ENCODE measurements at regions not wholly inside any gene's neighbourhood (a gene's known extent, or its start where the extent isn't known, plus 50 kb on each side); places are given as distances from the start of the nearest gene placed in this dataset.

GRCh38 chr15:97903560-97903959 lies 56.9 kb upstream of the ARRDC4 start:
- WGBS, 2 experiments (ENCODE audit: extremely low coverage in 2 of 2, insufficient read length in 1 of 2), result no CpG with 5 or more reads among the region's 3 CpGs
- ChIA-PET CTCF (no interaction called here), POLR2A (ENCODE audit: unreplicated experiment) (no interaction called here)
- no peak overlapping the region for H4K5ac ChIP-seq (ENCODE audit: low read depth, low read length)
- no peaks in the 10 kb centered on the region for H3K9me3 ChIP-seq (ENCODE audit: control insufficient read depth, insufficient read depth, low read length)
- no peak overlapping the region for H2AK9ac ChIP-seq (replicated peaks; ENCODE audit: low read depth, low read length, poor library complexity)
- ATAC-seq (ENCODE audit: low read depth), result no peak
- no peak overlapping the region for H3K18ac ChIP-seq (ENCODE audit: low read depth, low read length)
- no peak for DNase-seq
- H3K79me1 ChIP-seq (ENCODE audit: low read depth in 1 of 2, low read length in 2 of 2), result no peaks in the 10 kb centered on the region
- BruUV-seq (replicated peaks), result no TSS peak
- H3K9ac ChIP-seq (ENCODE audit: low read depth, low read length), result no peak overlapping the region
- no peak overlapping the region for H3K14ac ChIP-seq (replicated peaks; ENCODE audit: low read depth, low read length)
- no peak overlapping the region for H2AFZ ChIP-seq (replicated peaks; ENCODE audit: low read length, poor library complexity)
- no peak overlapping the region for H2BK120ac ChIP-seq (ENCODE audit: low read depth, low read length)
- no peaks in the 10 kb centered on the region for H3K36me3 ChIP-seq (ENCODE audit: control insufficient read depth, insufficient read depth, low read length)
- intact Hi-C loops (cut with micrococcal nuclease) (no loop called here), dilution Hi-C loops (cut with HindIII; ENCODE audit: low sequenced_read_pairs, unreplicated experiment) (no loop called here), in situ Hi-C loops (cut with MboI; ENCODE audit: low sequenced_read_pairs) (loop anchor here (10.0 kb wide), 1 partner anchor 521 kb away; no protein-coding TSS in a partner anchor)
- no peak overlapping the region for H2BK5ac ChIP-seq (ENCODE audit: low read depth, low read length, poor library complexity, severe bottlenecking)
- H3K4me2 ChIP-seq (ENCODE audit: low read depth, low read length), result no peak overlapping the region
- no peaks in the 10 kb centered on the region for H3K4me1 ChIP-seq (ENCODE audit: control insufficient read depth, insufficient read depth, low read length)
- H4K20me1 ChIP-seq (ENCODE audit: insufficient read depth, low read length), result no peaks in the 10 kb centered on the region
- H2BK20ac ChIP-seq (ENCODE audit: low read depth, low read length), result no peak overlapping the region
- H2AK5ac ChIP-seq (ENCODE audit: low read depth, low read length), result no peak overlapping the region
- no peak overlapping the region for H3K56ac ChIP-seq (ENCODE audit: extremely low read depth, insufficient read depth, low read length)
- no peak overlapping the region for H2BK15ac ChIP-seq (ENCODE audit: low read depth, low read length)
- no peaks in the 10 kb centered on the region for H3K9me1 ChIP-seq (ENCODE audit: insufficient read depth, low read length)
- no peak overlapping the region for H4K91ac ChIP-seq (ENCODE audit: insufficient read depth, low read depth, low read length)
- no peak overlapping the region for H3K4me3 ChIP-seq (ENCODE audit: insufficient read depth, low read depth, low read length)
- no peak overlapping the region for H3K27ac ChIP-seq (ENCODE audit: insufficient read depth, low read length)
- no peak overlapping the region for H4K8ac ChIP-seq (ENCODE audit: low read depth in 2 of 2, low read length in 2 of 2)
- no peak overlapping the region for H3K23ac ChIP-seq (ENCODE audit: low read depth, low read length)
- no peaks in the 10 kb centered on the region for H3K27me3 ChIP-seq (ENCODE audit: control insufficient read depth, insufficient read depth, low read length)
- TF ChIP-seq POLR2A (IDR thresholded peaks at IDR 0.05; ENCODE audit: low read depth, low read length), result no peak
- TF ChIP-seq SMC3 (IDR thresholded peaks at IDR 0.05; ENCODE audit: low read depth, low read length), result no peak
- TF ChIP-seq MAZ (IDR thresholded peaks at IDR 0.05; ENCODE audit: borderline replicate concordance, low read depth, low read length), result no peak
- no peak for TF ChIP-seq CTCF (conservative IDR thresholded peaks at IDR 0.05; ENCODE audit: low read depth, low read length)
- TF ChIP-seq ELK1 (IDR thresholded peaks at IDR 0.05; ENCODE audit: borderline replicate concordance, low read depth, low read length), result no peak
- no peak for TF ChIP-seq RAD21 (IDR thresholded peaks at IDR 0.05; ENCODE audit: low read length)
- TF ChIP-seq RCOR1 (IDR thresholded peaks at IDR 0.05; ENCODE audit: insufficient replicate concordance, low read length), result no peak
- TF ChIP-seq MAFK (IDR thresholded peaks at IDR 0.05; ENCODE audit: low read depth, low read length), result no peak
- TF ChIP-seq USF2 (IDR thresholded peaks at IDR 0.05; ENCODE audit: low read depth, low read length), result no peak
- no peak for TF ChIP-seq CEBPB (IDR thresholded peaks at IDR 0.05; ENCODE audit: low read depth, low read length)
- TF ChIP-seq CHD1 (IDR thresholded peaks at IDR 0.05; ENCODE audit: low read depth, low read length), result no peak
- TF ChIP-seq MXI1 (IDR thresholded peaks at IDR 0.05; ENCODE audit: borderline replicate concordance, low read depth, low read length), result no peak
- TF ChIP-seq BHLHE40 (IDR thresholded peaks at IDR 0.05; ENCODE audit: low read depth, low read length), result no peak
- TF ChIP-seq NFE2L2 (IDR thresholded peaks at IDR 0.05; ENCODE audit: low read depth, low read length), result no peak
- no peak for TF ChIP-seq RFX5 (IDR thresholded peaks at IDR 0.05; ENCODE audit: low read depth, low read length)
- no peak for TF ChIP-seq FOS (IDR thresholded peaks at IDR 0.05; ENCODE audit: low read depth, low read length)
- no peak overlapping the region for H3K4ac ChIP-seq (ENCODE audit: low read depth, low read length)

Data from IMR-90 (cell line).